PC-3 (cell line): ENCODE measurements at regions not wholly inside any gene's neighbourhood (a gene's known extent, or its start where the extent isn't known, plus 50 kb on each side); places are given as distances from the start of the nearest gene placed in this dataset.

Source experiments
- ATAC-seq: fragments of 200-7000 bp; cut with Tn5 transposase; 2 replicates; pipeline ENCODE4 v1.9.1; 2020; ENCODE audit warnings: mild to moderate bottlenecking, moderate library complexity
- BruUV-seq: library from RNA; stranded (reverse); fragments of 400-500 nt; replicated peaks from 2 replicates; lab custom pipeline; 2021; lab: Mats Ljungman, UMichigan
- CTCF ChIA-PET: fragments of 300-600 bp; sonication (Branson Sonifier 250); formaldehyde crosslinking; loops from one replicate; lab custom pipeline; 2022; ENCODE audit warnings: antibody characterized with exemption; lab: Charles Lee
- POLR2A ChIA-PET: fragments of 300-600 bp; sonication (Branson Sonifier 250); formaldehyde crosslinking; loops from one replicate; lab custom pipeline; 2022; ENCODE audit warnings: antibody characterized with exemption; ENCODE audit not compliant: unreplicated experiment; lab: Charles Lee
- DNase-seq: peaks from one replicate; pipeline ENCODE4 v3.0.0-alpha.2; 2015
- H2AFZ ChIP-seq: fragments of 300-600 bp; sonication (generic); 2 replicates; pipeline ENCODE4 v1.6.0; 2016; ENCODE audit warnings: antibody characterized with exemption, low read length
- H3F3A ChIP-seq: fragments of 300-600 bp; sonication (generic); one replicate; pipeline ENCODE4 v1.6.0; 2017; ENCODE audit warnings: antibody characterized with exemption, low read length, control low read depth, mild to moderate bottlenecking; ENCODE audit not compliant: unreplicated experiment
- H3K27ac ChIP-seq: fragments of 300-600 bp; sonication (generic); 2 replicates; pipeline ENCODE4 v1.5.1; 2016; ENCODE audit warnings: mild to moderate bottlenecking, low read length
- H3K27me3 ChIP-seq: fragments of 300-600 bp; sonication (generic); 2 replicates; pipeline ENCODE4 v1.6.1; 2016; ENCODE audit warnings: low read length, mixed read lengths
- H3K36me3 ChIP-seq: fragments of 300-600 bp; sonication (generic); 2 replicates; pipeline ENCODE4 v1.6.1; 2016; ENCODE audit warnings: low read depth, mixed run types, low read length, mixed read lengths
- H3K4me1 ChIP-seq: fragments of 300-600 bp; sonication (generic); 2 replicates; pipeline ENCODE4 v1.5.1; 2016; ENCODE audit warnings: low read length; ENCODE audit not compliant: insufficient read depth
- H3K4me2 ChIP-seq: fragments of 300-600 bp; sonication (generic); 2 replicates; pipeline ENCODE4 v1.6.0; 2016; ENCODE audit warnings: low read length
- H3K4me3 ChIP-seq: fragments of 300-600 bp; sonication (generic); 2 replicates; pipeline ENCODE4 v1.5.1; 2016; ENCODE audit warnings: mild to moderate bottlenecking, low read length, mixed read lengths
- H3K79me2 ChIP-seq: fragments of 300-600 bp; sonication (generic); 2 replicates; pipeline ENCODE4 v1.6.1; 2017; ENCODE audit warnings: low read length, mixed read lengths
- H3K9ac ChIP-seq: fragments of 300-600 bp; sonication (generic); 2 replicates; pipeline ENCODE4 v1.6.0; 2016; ENCODE audit warnings: mild to moderate bottlenecking, low read length
- H3K9me2 ChIP-seq: fragments of 300-600 bp; sonication (generic); replicated peaks from 2 replicates; pipeline ENCODE4 v1.6.1; 2016; ENCODE audit warnings: mixed run types, low read length, mixed read lengths
- H3K9me3 ChIP-seq: fragments of 300-600 bp; sonication (generic); 2 replicates; pipeline ENCODE4 v1.6.1; 2016; ENCODE audit warnings: low read length, mixed read lengths
- H4K20me1 ChIP-seq: fragments of 300-600 bp; sonication (generic); 2 replicates; pipeline ENCODE4 v1.6.1; 2016; ENCODE audit warnings: low read length, mixed read lengths
- EZH2 ChIP-seq: fragments of 300-600 bp; sonication (generic); IDR thresholded peaks from one replicate; pipeline ENCODE4 v1.6.1; 2017; ENCODE audit warnings: antibody characterized with exemption, mild to moderate bottlenecking, low read length; ENCODE audit not compliant: unreplicated experiment
- EZH2phosphoT487 ChIP-seq: fragments of 300-600 bp; sonication (generic); IDR thresholded peaks from 2 replicates; pipeline ENCODE4 v1.6.1; 2018; ENCODE audit warnings: mild to moderate bottlenecking, antibody characterized with exemption, low read length, borderline replicate concordance
- intact Hi-C: fragments of 100-400 bp; cut with micrococcal nuclease; formaldehyde crosslinking; loops from 2 replicates; pipeline ENCODE4 v1.9.0; 2023
- TF ChIP-seq, protein P1 (sequence below): fragments of 300-600 bp; sonication (generic); conservative IDR thresholded peaks from 2 replicates; pipeline ENCODE4 v1.5.1; 2017; ENCODE audit warnings: antibody characterized with exemption, low read depth, mild to moderate bottlenecking, low read length

GRCh38 chr21:22297575-22297974, 1299.4 kb downstream of the NCAM2 start:
- Histone ChIP-seq H3K9me3 (0 out of 2 replicates have a peak, but pooled peaks cover 6% of the 10 kb centered on the region), H3K4me1 (0 out of 2 replicates have a peak, but pooled peaks cover 4% of the 10 kb centered on the region), H3K9me2 (no peaks in the 10 kb centered on the region), H3K4me2 (no peak overlapping the region), H3K27me3 (no peaks in the 10 kb centered on the region), H4K20me1 (no peaks in the 10 kb centered on the region), H3K79me2 (no peaks in the 10 kb centered on the region), H3K4me3 (no peak overlapping the region), H3K9ac (no peak overlapping the region), H3K36me3 (no peaks in the 10 kb centered on the region), H3K27ac (no peak overlapping the region), H2AFZ (no peak overlapping the region), H3F3A (no peaks in the 10 kb centered on the region)
- TF ChIP-seq EZH2phosphoT487: no peak
- TF ChIP-seq, protein P1, sequence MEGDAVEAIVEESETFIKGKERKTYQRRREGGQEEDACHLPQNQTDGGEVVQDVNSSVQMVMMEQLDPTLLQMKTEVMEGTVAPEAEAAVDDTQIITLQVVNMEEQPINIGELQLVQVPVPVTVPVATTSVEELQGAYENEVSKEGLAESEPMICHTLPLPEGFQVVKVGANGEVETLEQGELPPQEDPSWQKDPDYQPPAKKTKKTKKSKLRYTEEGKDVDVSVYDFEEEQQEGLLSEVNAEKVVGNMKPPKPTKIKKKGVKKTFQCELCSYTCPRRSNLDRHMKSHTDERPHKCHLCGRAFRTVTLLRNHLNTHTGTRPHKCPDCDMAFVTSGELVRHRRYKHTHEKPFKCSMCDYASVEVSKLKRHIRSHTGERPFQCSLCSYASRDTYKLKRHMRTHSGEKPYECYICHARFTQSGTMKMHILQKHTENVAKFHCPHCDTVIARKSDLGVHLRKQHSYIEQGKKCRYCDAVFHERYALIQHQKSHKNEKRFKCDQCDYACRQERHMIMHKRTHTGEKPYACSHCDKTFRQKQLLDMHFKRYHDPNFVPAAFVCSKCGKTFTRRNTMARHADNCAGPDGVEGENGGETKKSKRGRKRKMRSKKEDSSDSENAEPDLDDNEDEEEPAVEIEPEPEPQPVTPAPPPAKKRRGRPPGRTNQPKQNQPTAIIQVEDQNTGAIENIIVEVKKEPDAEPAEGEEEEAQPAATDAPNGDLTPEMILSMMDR: no peak
- TF ChIP-seq EZH2: no peak
- ChIA-PET CTCF (no interaction called here), POLR2A (no interaction called here)
- DNase-seq (no peak), ATAC-seq (no peak)
- intact Hi-C loops: no loop called here
- no TSS peak for BruUV-seq

DNA sequence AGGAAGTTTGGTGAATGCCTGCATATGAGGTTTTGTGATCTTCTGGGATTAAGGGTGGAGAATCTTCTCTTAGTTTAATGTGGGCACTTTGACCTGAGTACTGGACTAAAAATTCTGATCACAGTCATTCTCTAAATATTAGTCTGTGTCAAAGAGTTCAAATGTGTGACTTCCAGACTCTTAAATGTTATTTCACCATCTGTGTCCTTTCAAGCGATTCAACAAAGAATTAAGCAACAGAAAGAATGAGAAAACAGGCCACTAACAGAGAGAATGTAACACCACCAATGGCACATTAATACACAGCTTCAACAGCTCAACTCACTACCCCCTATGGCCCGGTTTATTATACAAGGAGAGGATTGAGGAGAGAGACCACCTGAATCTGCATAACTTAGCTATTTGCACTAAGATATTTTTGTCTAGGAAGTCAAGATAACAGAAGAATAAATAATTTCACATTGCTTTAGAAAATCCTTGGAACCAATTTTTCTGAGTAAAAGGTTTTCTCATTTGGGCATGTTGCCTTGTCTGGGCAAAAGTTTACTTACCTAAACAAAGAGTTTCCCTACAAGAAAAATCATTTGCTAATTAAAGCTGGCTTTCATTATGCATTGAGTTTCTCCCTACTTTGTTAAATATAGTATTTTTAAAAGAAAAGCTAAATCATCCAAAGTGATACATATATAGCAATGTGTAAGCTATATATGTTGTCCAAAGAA, 1313.7 kb downstream of the NCAM2 start:
- H3K9me3 ChIP-seq: peaks cover 12% of the 10 kb centered on the region; the same call in 1 of the 2 replicates
- H3K4me3 ChIP-seq: no peak overlapping the region
- H4K20me1 ChIP-seq: no peaks in the 10 kb centered on the region
- DNase-seq: no peak
- POLR2A ChIA-PET: no interaction called here
- no peaks in the 10 kb centered on the region for H3K4me1 ChIP-seq
- BruUV-seq: no TSS peak
- H3K4me2 ChIP-seq: no peak overlapping the region
- no peak overlapping the region for H3K9ac ChIP-seq
- H3K9me2 ChIP-seq: no peaks in the 10 kb centered on the region
- no peaks in the 10 kb centered on the region for H3F3A ChIP-seq
- H3K27me3 ChIP-seq: no peaks in the 10 kb centered on the region
- TF ChIP-seq EZH2 (no peak), EZH2phosphoT487 (no peak)
- TF ChIP-seq, protein P1: no peak
- no peak overlapping the region for H2AFZ ChIP-seq
- H3K27ac ChIP-seq: no peak overlapping the region
- H3K79me2 ChIP-seq: no peaks in the 10 kb centered on the region
- ATAC-seq: no peak
- intact Hi-C loops: no loop called here
- H3K36me3 ChIP-seq: no peaks in the 10 kb centered on the region
- CTCF ChIA-PET: no interaction called here

GRCh38 chr21:22314963-22315362, 1316.8 kb downstream of the NCAM2 start:
- TF ChIP-seq EZH2: no peak
- Histone ChIP-seq H4K20me1 (no peaks in the 10 kb centered on the region), H3K27ac (no peak overlapping the region), H3F3A (no peaks in the 10 kb centered on the region), H3K4me1 (no peaks in the 10 kb centered on the region), H3K27me3 (no peaks in the 10 kb centered on the region), H3K79me2 (no peaks in the 10 kb centered on the region), H3K36me3 (no peaks in the 10 kb centered on the region), H3K4me2 (no peak overlapping the region), H3K9me2 (no peaks in the 10 kb centered on the region), H2AFZ (no peak overlapping the region), H3K9me3 (peaks cover 12% of the 10 kb centered on the region; the same call in 1 of the 2 replicates), H3K4me3 (no peak overlapping the region), H3K9ac (no peak overlapping the region)
- no TSS peak for BruUV-seq
- no peak for ATAC-seq
- intact Hi-C loops: no loop called here
- POLR2A ChIA-PET: no interaction called here
- DNase-seq: no peak
- CTCF ChIA-PET: no interaction called here
